ENCODE measurements at regions not wholly inside any gene's neighbourhood (a gene's known extent, or its start where the extent isn't known, plus 50 kb on each side); places are given as distances from the start of the nearest gene placed in this dataset.

GRCh38 chr1:222370081-222370912 is 177.6 kb downstream of the HHIPL2 start:
- no peak for DNase-seq

DNA sequence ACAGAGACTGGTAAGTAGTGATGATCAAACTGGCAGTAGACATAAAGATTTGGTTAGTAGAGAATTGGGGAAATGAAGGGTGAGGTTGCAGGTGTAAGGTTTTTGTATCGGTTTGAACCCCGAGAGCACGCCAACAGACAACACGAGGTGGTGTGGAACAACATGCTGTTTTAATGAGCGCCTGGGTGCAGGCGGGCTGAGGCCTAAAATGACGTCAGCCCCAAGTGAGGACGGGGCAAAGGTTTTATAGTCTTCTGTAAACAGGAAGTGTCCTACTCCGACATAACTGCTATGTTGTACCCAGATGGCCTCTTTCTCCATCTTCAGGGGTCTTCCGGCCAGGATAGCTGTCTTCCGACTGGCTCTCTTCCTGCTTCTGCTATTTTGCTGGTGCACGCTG is 178.8 kb downstream of the HHIPL2 start:
- no peak for DNase-seq

DNA sequence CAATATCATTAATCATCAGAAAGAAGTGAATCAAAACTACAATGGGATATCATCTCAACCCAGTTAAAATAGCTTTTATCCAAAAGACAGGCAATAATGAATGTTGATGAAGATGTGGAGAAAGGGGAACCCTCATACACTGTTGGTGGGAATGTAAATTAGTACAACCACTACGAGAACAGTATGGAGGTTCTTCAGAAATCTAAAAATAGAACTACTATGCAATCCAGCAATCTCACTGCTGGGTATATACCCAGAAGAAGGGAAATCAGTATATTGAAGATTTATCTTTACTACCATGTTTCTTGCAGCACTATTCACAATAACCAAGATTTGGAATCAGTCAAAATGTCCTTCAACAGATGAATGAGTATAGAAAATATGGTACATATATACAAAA is 189.8 kb downstream of the HHIPL2 start:
- no peak for DNase-seq

- no peak for DNase-seq
Measured at GRCh38 chr1:222357252-222357651, 190.7 kb downstream of the HHIPL2 start.

DNA sequence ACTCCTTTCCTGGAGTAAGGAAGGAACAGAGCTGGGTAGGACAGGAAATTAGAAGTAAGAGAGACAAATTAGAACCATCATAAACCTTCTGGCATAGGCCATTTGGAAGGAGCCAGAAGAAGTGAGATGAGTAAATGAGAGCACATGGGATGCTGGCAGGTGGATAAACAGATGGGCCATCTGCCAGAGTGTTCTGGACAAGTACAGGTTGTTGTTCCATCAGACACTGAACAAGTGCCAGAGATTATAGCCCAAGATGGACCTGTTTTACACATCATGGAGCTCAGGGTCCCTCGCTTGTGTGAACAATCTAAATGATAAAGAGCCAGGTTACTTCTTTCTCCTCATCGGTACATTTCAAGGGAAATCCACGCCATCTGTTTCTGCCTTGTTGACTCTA is 200.3 kb downstream of the HHIPL2 start:
- no peak for DNase-seq

GRCh38 chr1:222346955-222347354 is 200.9 kb downstream of the HHIPL2 start:
- DNase-seq, result no peak

DNA sequence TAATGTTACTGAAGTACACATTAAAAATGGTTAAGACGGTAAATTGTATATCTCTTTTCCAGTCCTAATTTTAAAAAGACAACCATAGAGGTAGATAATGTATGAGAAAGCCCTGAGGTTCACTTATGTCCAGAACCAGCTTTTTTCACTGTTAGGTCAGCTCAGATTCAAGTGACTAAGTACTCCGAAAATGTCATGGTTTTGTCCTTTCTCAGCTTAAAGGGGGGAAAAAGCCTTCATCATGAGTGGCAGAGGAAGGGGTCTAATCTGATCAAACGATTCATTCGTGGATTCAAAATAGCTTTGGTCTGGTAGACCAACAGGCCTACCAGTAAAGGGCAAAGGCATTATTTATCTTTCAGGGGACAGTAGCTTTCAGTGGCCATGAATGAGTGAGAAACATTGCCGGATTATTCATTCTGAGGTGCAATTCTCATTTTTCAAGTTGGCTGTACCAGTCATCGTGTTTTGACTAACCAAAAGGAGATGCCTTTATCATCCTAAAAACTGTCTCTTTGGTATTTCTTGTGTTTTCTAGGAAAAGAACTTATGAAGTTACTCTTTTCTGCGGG is 208.4 kb downstream of the HHIPL2 start:
- no peak for DNase-seq

- DNase-seq, result no peak
Measured at GRCh38 chr1:222335586-222335985, 212.3 kb downstream of the HHIPL2 start.

DNA sequence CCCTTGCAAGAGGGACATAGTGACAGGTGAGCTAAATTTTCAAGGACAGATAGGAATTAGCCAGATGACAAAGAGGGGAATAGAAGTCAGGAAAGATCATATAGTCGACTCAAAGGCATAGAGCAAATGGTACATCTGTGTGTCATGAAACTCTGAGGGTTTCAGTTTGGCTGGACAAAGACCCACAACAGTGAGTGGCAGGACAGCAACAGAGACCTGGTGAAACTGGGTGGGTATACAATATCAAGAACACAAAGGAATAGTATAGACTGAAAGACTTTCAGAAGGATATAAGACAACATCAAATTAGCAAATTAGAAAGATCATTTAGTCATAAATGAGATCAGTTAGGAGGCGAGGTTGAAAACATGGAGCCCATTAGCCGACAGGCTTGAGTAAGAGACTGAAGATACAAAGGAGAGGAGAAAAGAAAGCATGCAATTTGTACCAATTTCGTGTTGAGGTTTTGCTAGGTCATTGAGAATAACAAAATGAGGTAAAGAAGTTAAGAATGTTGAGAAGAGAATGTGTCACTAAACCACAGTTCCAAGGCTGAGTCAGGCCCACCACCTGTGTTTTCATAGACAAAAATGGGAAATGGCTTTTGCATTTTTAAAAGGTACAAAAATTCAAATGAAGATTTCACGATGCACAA is 213.8 kb downstream of the HHIPL2 start:
- no peak for DNase-seq

GRCh38 chr1:222331765-222332164 is 216.1 kb downstream of the HHIPL2 start:
- DNase-seq, result no peak

- DNase-seq, result no peak
Measured at GRCh38 chr1:222331340-222331739, 216.6 kb downstream of the HHIPL2 start.

- DNase-seq, result no peak
Measured at GRCh38 chr1:222329493-222330045, 218.3 kb downstream of the HHIPL2 start.

GRCh38 chr1:222326710-222327036 is 221.2 kb downstream of the HHIPL2 start:
- DNase-seq, result no peak

- DNase-seq, result no peak
Measured at GRCh38 chr1:222326006-222326709, 221.7 kb downstream of the HHIPL2 start.

DNA sequence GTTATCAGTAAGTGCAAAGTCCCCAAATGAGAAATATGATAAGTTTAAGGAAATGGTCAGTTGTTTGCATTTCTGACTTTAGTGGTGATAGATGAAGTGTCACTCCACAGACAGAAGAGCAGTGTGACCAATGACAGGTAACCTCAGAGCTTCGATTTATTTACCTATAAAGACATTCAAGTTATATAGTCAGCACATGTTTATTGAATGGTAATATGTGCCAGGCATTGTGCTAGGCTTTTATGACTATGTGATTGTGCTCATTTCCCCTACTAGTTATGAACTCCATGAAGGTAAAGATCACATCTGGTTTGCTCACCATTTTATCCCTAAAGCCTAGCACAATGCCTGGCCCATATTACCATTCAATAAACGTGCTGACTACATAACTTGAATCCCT is 222.4 kb downstream of the HHIPL2 start:
- no peak for DNase-seq

GRCh38 chr1:222314839-222315238 is 233.1 kb downstream of the HHIPL2 start:
- no peak for DNase-seq

DNA sequence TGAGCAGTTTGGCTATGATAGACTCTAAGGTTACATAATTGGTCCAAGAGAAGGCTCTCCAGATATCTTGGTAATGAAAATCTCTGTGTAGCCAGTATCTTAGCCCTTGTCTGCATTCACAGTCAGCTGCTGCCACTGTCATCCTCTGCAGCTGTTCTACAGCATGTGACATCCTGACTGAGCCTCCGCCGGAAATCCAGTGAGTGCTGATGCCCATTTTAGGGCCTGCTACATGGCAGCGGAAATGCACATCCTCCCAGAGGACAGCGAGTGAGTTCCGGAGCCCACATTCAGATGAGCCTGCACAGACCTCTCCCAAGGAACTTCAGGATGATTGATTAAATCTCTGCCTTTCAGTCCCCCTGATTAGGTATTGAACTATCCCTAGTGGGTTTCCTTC is 237.1 kb downstream of the HHIPL2 start:
- DNase-seq, result peak; percentile 43

GRCh38 chr1:222307621-222308020 is 240.3 kb downstream of the HHIPL2 start:
- no peak for DNase-seq

GRCh38 chr1:222306512-222306911 is 241.4 kb downstream of the HHIPL2 start:
- no peak for DNase-seq

DNA sequence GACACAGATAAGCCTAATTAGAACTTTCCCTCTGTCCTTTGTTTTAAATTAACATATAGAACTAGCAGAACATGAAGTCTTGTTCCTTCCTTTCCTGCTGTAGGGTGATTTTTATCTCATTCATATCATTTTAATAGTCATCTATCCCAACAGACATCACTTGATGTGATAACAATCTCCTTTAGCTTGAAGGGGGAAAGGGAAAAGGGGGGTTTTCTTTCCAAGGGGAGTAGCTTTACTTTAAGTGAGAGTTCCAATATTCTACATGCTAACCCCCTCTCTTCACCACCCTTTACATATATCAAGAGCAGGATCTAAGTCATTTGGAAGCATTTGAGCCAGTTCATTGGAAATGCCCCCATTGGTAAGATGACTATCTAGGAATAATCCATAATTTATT is 241.9 kb downstream of the HHIPL2 start:
- DNase-seq, result no peak

DNA sequence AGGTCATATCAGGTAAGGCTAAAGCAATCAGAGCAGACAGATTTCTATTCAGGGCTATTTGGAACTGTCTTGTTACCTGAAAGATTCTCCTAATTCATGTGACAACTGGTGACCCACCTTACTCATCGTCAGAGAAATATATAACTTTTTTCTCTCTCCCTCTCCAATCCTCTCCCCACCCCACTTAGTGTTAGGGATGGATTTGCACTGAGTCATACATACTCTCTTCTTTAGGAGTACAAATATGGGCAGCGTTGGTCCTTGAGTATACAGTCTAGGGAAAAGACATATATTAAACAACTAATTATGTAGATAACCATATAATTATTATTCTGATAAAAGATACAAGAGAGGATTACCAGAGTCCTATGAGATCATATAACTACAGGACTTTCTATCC is 246.3 kb downstream of the HHIPL2 start:
- no peak for DNase-seq

GRCh38 chr1:222299524-222299923 is 248.4 kb downstream of the HHIPL2 start:
- no peak for DNase-seq
